SK-N-SH (cell line): ENCODE measurements at regions not wholly inside any gene's neighbourhood (a gene's known extent, or its start where the extent isn't known, plus 50 kb on each side); places are given as distances from the start of the nearest gene placed in this dataset.
"Not testable (repeated sequence)": the region's sequence is repeated elsewhere in the genome, so short reads cannot be mapped to it uniquely, and the experiment has no call there.

Experiments
- CTCF ChIA-PET: fragments of 300-600, 350-600 bp; formaldehyde crosslinking; extraction: SDS; loops from one replicate; lab custom pipeline; 2021; lab: Yijun Ruan, JAX
- POLR2A ChIA-PET: fragments of 350-600 bp; sonication (Branson Sonifier 250); formaldehyde crosslinking; extraction: SDS; loops from one replicate; lab custom pipeline; 2020; ENCODE audit warnings: antibody characterized with exemption, inconsistent platforms; lab: Yijun Ruan, JAX
- DNase-seq: peaks from one replicate; pipeline ENCODE4 v3.0.0; 2012
- H2AFZ ChIP-seq: fragments of 200-600 bp; sonication (generic); 2 replicates; pipeline ENCODE4 v1.8.1; 2016; ENCODE audit warnings: antibody characterized with exemption, mild to moderate bottlenecking, low read depth
- H3F3A ChIP-seq: fragments of 200-600 bp; sonication (generic); replicated peaks from 2 replicates; pipeline ENCODE3; 2016; ENCODE audit warnings: antibody characterized with exemption, mild to moderate bottlenecking; ENCODE audit not compliant: insufficient read depth
- H3K27ac ChIP-seq, 2 experiments: fragments of 200-500 bp in 1 of 2; fragments of 200-600 bp in 1 of 2; sonication (Bioruptor generic) in 1 of 2; sonication (generic), shearing (Covaris generic) in 1 of 2; 2 replicates each; pipeline versions ENCODE4 v1.5.1 to v1.6.1; 2014 to 2016; ENCODE audit warnings: low read depth in 2 of 2, inconsistent platforms in 1 of 2, low read length in 1 of 2, mild to moderate bottlenecking in 1 of 2, mixed read lengths in 1 of 2
- H3K27me3 ChIP-seq: fragments of 200-600 bp; sonication (generic), shearing (Covaris generic); 2 replicates; pipeline ENCODE4 v1.6.1; 2016; ENCODE audit warnings: mixed run types; ENCODE audit not compliant: insufficient read depth
- H3K36me3 ChIP-seq, 2 experiments: fragments of 200-500 bp in 1 of 2; fragments of 200-600 bp in 1 of 2; sonication (Bioruptor generic) in 1 of 2; sonication (generic) in 1 of 2; replicated peaks in 1 of 2; 2 replicates each; pipeline versions ENCODE3 to v1.5.1; 2014 to 2016; ENCODE audit warnings: low read length in 1 of 2, mild to moderate bottlenecking in 1 of 2; ENCODE audit not compliant: insufficient read depth in 2 of 2, control insufficient read depth in 1 of 2
- H3K4me1 ChIP-seq, 2 experiments: fragments of 200-500 bp in 1 of 2; fragments of 200-600 bp in 1 of 2; sonication (Bioruptor generic) in 1 of 2; sonication (generic), shearing (Covaris generic) in 1 of 2; 2 replicates each; pipeline versions ENCODE4 v1.5.1 to v1.6.1; 2014 to 2016; ENCODE audit warnings: low read depth in 1 of 2, low read length in 1 of 2, mixed run types in 1 of 2; ENCODE audit not compliant: insufficient read depth in 2 of 2, control insufficient read depth in 1 of 2
- H3K4me2 ChIP-seq: fragments of 200-600 bp; sonication (generic), shearing (Covaris generic); 2 replicates; pipeline ENCODE4 v1.6.1; 2017; ENCODE audit warnings: mixed run types
- H3K4me3 ChIP-seq, 2 experiments: fragments of 200-500 bp in 1 of 2; fragments of 200-600 bp in 1 of 2; sonication (Bioruptor generic) in 1 of 2; sonication (generic), shearing (Covaris generic) in 1 of 2; 2 replicates each; pipeline versions ENCODE4 v1.5.1 to v1.8.1; 2014 to 2016; ENCODE audit warnings: low read depth in 2 of 2, inconsistent platforms in 1 of 2, low read length in 1 of 2, mild to moderate bottlenecking in 1 of 2, mixed read lengths in 1 of 2, moderate library complexity in 1 of 2
- H3K79me2 ChIP-seq: fragments of 200-600 bp; sonication (generic); 2 replicates; pipeline ENCODE4 v1.8.1; 2017; ENCODE audit warnings: mild to moderate bottlenecking; ENCODE audit not compliant: insufficient read depth
- H3K9ac ChIP-seq: fragments of 200-600 bp; sonication (generic); 2 replicates; pipeline ENCODE4 v1.6.1; 2017; ENCODE audit warnings: mixed run types
- H3K9me2 ChIP-seq: fragments of 200-600 bp; sonication (generic); 2 replicates; pipeline ENCODE4 v1.6.1; 2017; ENCODE audit warnings: mixed run types
- H3K9me3 ChIP-seq: fragments of 200-600 bp; sonication (generic); 2 replicates; pipeline ENCODE4 v1.6.1; 2017; ENCODE audit warnings: mixed run types, mild to moderate bottlenecking, moderate library complexity
- H4K20me1 ChIP-seq: fragments of 200-600 bp; sonication (generic); 2 replicates; pipeline ENCODE4 v1.6.1; 2017; ENCODE audit warnings: mild to moderate bottlenecking, mixed run types; ENCODE audit not compliant: insufficient read depth
- CHD2 ChIP-seq: fragments of 150-350 bp; IDR thresholded peaks from 2 replicates; pipeline ENCODE4 v1.6.1; 2018; ENCODE audit warnings: low read length; ENCODE audit not compliant: partially characterized antibody
- EP300 ChIP-seq, 2 experiments: IDR thresholded peaks; 2 replicates each; pipeline versions ENCODE4 v1.4.0 to v1.6.1; 2012; ENCODE audit warnings: borderline replicate concordance in 1 of 2, low read depth in 1 of 2, low read length in 1 of 2
- EZH2phosphoT487 ChIP-seq: fragments of 200-600 bp; sonication (generic); IDR thresholded peaks from 2 replicates; pipeline ENCODE4 v1.6.1; 2017; ENCODE audit warnings: low read depth, mixed run types, mild to moderate bottlenecking, antibody characterized with exemption, moderate library complexity, borderline replicate concordance
- FOXJ3 ChIP-seq: sonication (generic); formaldehyde crosslinking; IDR thresholded peaks from 2 replicates; pipeline ENCODE4 v1.5.1; 2020; ENCODE audit warnings: mild to moderate bottlenecking, missing genetic modification reagents
- FOXM1 ChIP-seq: IDR thresholded peaks from 2 replicates; pipeline ENCODE4 v1.4.0; 2012; ENCODE audit warnings: low read depth, mild to moderate bottlenecking
- GABPA ChIP-seq: IDR thresholded peaks from 2 replicates; pipeline ENCODE4 v1.4.0; 2012; ENCODE audit warnings: low read depth, mild to moderate bottlenecking
- GATA2 ChIP-seq: sonication (generic); formaldehyde crosslinking; IDR thresholded peaks from 2 replicates; pipeline ENCODE4 v1.5.0; 2020; ENCODE audit warnings: mild to moderate bottlenecking, missing genetic modification reagents
- JUND ChIP-seq: IDR thresholded peaks from 2 replicates; pipeline ENCODE4 v1.4.0; 2012
- MAX ChIP-seq: IDR thresholded peaks from 2 replicates; pipeline ENCODE4 v1.4.0; 2012; ENCODE audit warnings: low read depth
- MXI1 ChIP-seq: IDR thresholded peaks from 2 replicates; pipeline ENCODE4 v1.6.1; 2012; ENCODE audit warnings: mild to moderate bottlenecking, low read depth, low read length, improper control_type of control experiment
- NFIC ChIP-seq: IDR thresholded peaks from 2 replicates; pipeline ENCODE4 v1.4.0; 2012; ENCODE audit warnings: borderline replicate concordance
- POLR2AphosphoS5 ChIP-seq: IDR thresholded peaks from 2 replicates; pipeline ENCODE4 v1.6.1; 2012; ENCODE audit warnings: low read depth, low read length
- RAD21 ChIP-seq: IDR thresholded peaks from 2 replicates; pipeline ENCODE4 v1.6.1; 2012; ENCODE audit warnings: mild to moderate bottlenecking, low read length
- RFX5 ChIP-seq: IDR thresholded peaks from 2 replicates; pipeline ENCODE4 v1.6.1; 2012; ENCODE audit warnings: mild to moderate bottlenecking, improper control_type of control experiment, low read length
- SIN3A ChIP-seq: IDR thresholded peaks from 2 replicates; pipeline ENCODE4 v1.6.1; 2012; ENCODE audit warnings: low read depth, mild to moderate bottlenecking, low read length, moderate library complexity, borderline replicate concordance
- TCF12 ChIP-seq: IDR thresholded peaks from 2 replicates; pipeline ENCODE4 v1.4.0; 2012
- USF1 ChIP-seq: IDR thresholded peaks from 2 replicates; pipeline ENCODE4 v1.4.0; 2012; ENCODE audit warnings: low read depth, borderline replicate concordance
- USF2 ChIP-seq: fragments of 150-350 bp; IDR thresholded peaks from 2 replicates; pipeline ENCODE4 v1.6.1; 2017; ENCODE audit warnings: antibody characterized with exemption, low read length, low read depth, borderline replicate concordance
- WGBS: methylation state at CpG from one replicate; pipeline ENCODE4 v1.1.6; 2017; ENCODE audit warnings: low lambda C conversion rate; 5-methylcytosine and 5-hydroxymethylcytosine counted together

GRCh38 chr7:101757879-101758278 is 59.5 kb upstream of the CUX1 start (continued):
- no peak for TF ChIP-seq FOXM1
- TF ChIP-seq NFIC: no peak
- no peak for TF ChIP-seq MAX
- TF ChIP-seq TCF12: no peak
- no peak for TF ChIP-seq CHD2

GRCh38 chr7:101758519-101758918 is 58.9 kb upstream of the CUX1 start:
- H4K20me1 ChIP-seq, POLR2A ChIA-PET, H3K4me3 ChIP-seq, H3K9ac ChIP-seq, H3K36me3 ChIP-seq, H3K9me2 ChIP-seq, H2AFZ ChIP-seq, H3K4me2 ChIP-seq, H3K27me3 ChIP-seq, H3F3A ChIP-seq, H3K79me2 ChIP-seq, H3K4me1 ChIP-seq, DNase-seq, H3K9me3 ChIP-seq, H3K27ac ChIP-seq: not testable (repeated sequence)
- CTCF ChIA-PET: interaction anchor here (1.0 to 3.6 kb wide), 6 partner anchors 9 to 478 kb away, joined by 3 to 27 read pairs (median 4); no protein-coding TSS in a partner anchor
- WGBS: 92% methylated on average over 2 of the region's 2 CpGs

GRCh38 chr7:101764221-101764620 is 53.2 kb upstream of the CUX1 start:
- Histone ChIP-seq H4K20me1 (no peaks in the 10 kb centered on the region), H3K9me2 (no peaks in the 10 kb centered on the region), H3K9me3 (no peaks in the 10 kb centered on the region), H3K4me2 (no peak overlapping the region), H3K27ac (no peak overlapping the region), H3K79me2 (no peaks in the 10 kb centered on the region), H3K4me1 (peaks cover 0 to 2% of the 10 kb centered on the region in 2 experiments; a peak in 1 of 4 replicates), H3K9ac (no peak overlapping the region), H3K4me3 (no peak overlapping the region), H2AFZ (no peak overlapping the region), H3F3A (no peaks in the 10 kb centered on the region), H3K27me3 (0 out of 2 replicates have a peak, but pooled peaks cover 7% of the 10 kb centered on the region), H3K36me3 (no peaks in the 10 kb centered on the region)
- peak; percentile 79 for DNase-seq
- POLR2A ChIA-PET: no interaction called here
- 36% methylated on average over 6 of the region's 6 CpGs for WGBS
- CTCF ChIA-PET: interaction anchor here (1.0 to 1.3 kb wide), 3 partner anchors 10 to 21 kb away, joined by 3 to 4 read pairs (median 4); no protein-coding TSS in a partner anchor
- no peak for TF ChIP-seq USF1
- no peak for TF ChIP-seq JUND
- no peak for TF ChIP-seq SIN3A
- TF ChIP-seq EP300 (IDR thresholded peaks at IDR 0.05; ENCODE audit: borderline replicate concordance in 1 of 2, low read depth in 1 of 2, low read length in 1 of 2): 0 out of 4 replicates have a peak, but pooled peaks of 1 of the 2 experiments have one; percentile 18

GRCh38 chr7:101767544-101767943 is 49.9 kb upstream of the CUX1 start:
- Histone ChIP-seq H3K36me3 (no peaks in the 10 kb centered on the region), H3K4me2 (no peak overlapping the region), H3K9me2 (no peaks in the 10 kb centered on the region), H3K9ac (no peak overlapping the region), H3F3A (no peaks in the 10 kb centered on the region), H4K20me1 (no peaks in the 10 kb centered on the region), H3K4me3 (no peak overlapping the region), H3K27me3 (peaks cover 7% of the 10 kb centered on the region; the same call in 1 of the 2 replicates), H3K79me2 (no peaks in the 10 kb centered on the region), H3K27ac (no peak overlapping the region), H3K4me1 (peaks cover 0 to 2% of the 10 kb centered on the region in 2 experiments; a peak in 1 of 4 replicates), H2AFZ (no peak overlapping the region), H3K9me3 (no peaks in the 10 kb centered on the region)
- ChIA-PET CTCF (interaction anchor here (1.3 to 2.0 kb wide), 4 partner anchors 8 to 79 kb away, joined by 4 to 9 read pairs (median 5); no protein-coding TSS in a partner anchor), POLR2A (interaction anchor here (0.6 kb wide), 1 partner anchor 48 kb away, joined by 5 read pairs; no protein-coding TSS in a partner anchor)
- no peak for DNase-seq
- TF ChIP-seq GABPA: no peak
- TF ChIP-seq NFIC: no peak
- no peak for TF ChIP-seq FOXJ3 (CRISPR knock-in tag)
- TF ChIP-seq EP300 (IDR thresholded peaks at IDR 0.05; ENCODE audit: borderline replicate concordance in 1 of 2, low read depth in 1 of 2, low read length in 1 of 2): no peak
- TF ChIP-seq USF1: no peak
- TF ChIP-seq RFX5: no peak
- TF ChIP-seq USF2: no peak
- TF ChIP-seq MAX: no peak
- TF ChIP-seq POLR2AphosphoS5: no peak
- TF ChIP-seq EZH2phosphoT487: no peak
- no peak for TF ChIP-seq GATA2
- TF ChIP-seq MXI1: no peak
- TF ChIP-seq RAD21: no peak
- 81% methylated on average over 5 of the region's 6 CpGs for WGBS
